Peyer's patch (tissue), 4 donors: ENCODE measurements at regions not wholly inside any gene's neighbourhood (a gene's known extent, or its start where the extent isn't known, plus 50 kb on each side); places are given as distances from the start of the nearest gene placed in this dataset.

Experiments used
- CTCF ChIP-seq, 6 experiments: fragments of 450-650 bp in 4 of 6; fragments of 200-600 bp in 2 of 6; sonication (generic) in 1 of 6; IDR thresholded peaks; one replicate each; pipeline ENCODE4 v1.5.1; 2017 to 2019; ENCODE audit warnings: antibody characterized with exemption in 6 of 6, mild to moderate bottlenecking in 3 of 6, moderate library complexity in 1 of 6
- POLR2A ChIP-seq, 2 donors: fragments of 450-650 bp; IDR thresholded peaks; one replicate each; pipeline ENCODE4 v1.5.1; 2017; ENCODE audit warnings: antibody characterized with exemption in 2 of 2, mild to moderate bottlenecking in 2 of 2, moderate library complexity in 2 of 2

- TF ChIP-seq CTCF (IDR thresholded peaks at IDR 0.05), result no peak
- no peak for TF ChIP-seq POLR2A (IDR thresholded peaks at IDR 0.05)
These were observed 191.8 kb upstream of the HNMT start for GRCh38 chr2:137772451-137772850.
